GM19238 (cell line): ENCODE measurements at regions not wholly inside any gene's neighbourhood (a gene's known extent, or its start where the extent isn't known, plus 50 kb on each side); places are given as distances from the start of the nearest gene placed in this dataset.

Experiments
- DNase-seq: peaks from one replicate; pipeline ENCODE4 v3.0.0; 2011; ENCODE audit warnings: low spot score; ENCODE audit not compliant: insufficient read length

DNA sequence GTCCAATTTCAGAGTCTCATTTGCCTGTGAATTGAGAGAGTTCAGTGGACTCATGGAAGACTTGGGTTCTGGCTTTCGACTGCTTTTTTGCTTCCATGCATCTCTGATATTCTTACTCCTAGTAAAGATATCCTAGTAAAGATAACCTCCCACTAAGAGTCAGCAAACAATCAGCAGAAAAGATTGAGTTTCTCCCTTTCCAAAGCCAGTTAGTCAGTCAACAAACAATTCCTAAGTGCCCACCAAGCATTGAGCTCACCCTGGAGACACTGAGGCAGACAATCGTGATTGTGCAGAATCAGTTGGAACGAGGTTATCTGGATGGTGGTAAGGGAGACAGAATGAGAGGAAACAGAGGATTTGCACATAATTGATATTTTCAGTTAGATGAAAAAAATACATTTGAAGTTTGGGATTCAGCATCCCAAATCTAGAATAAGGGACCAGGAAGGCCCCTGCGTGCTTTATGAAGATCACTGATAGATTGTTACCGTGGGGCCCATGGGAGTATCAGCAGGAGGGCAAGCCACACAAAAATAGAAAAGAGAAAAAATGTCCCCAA is 99.7 kb upstream of the SLC38A2 start:
- DNase-seq: no peak

GRCh38 chr12:46471404-46471803 is 98.8 kb upstream of the SLC38A2 start:
- DNase-seq: no peak

DNA sequence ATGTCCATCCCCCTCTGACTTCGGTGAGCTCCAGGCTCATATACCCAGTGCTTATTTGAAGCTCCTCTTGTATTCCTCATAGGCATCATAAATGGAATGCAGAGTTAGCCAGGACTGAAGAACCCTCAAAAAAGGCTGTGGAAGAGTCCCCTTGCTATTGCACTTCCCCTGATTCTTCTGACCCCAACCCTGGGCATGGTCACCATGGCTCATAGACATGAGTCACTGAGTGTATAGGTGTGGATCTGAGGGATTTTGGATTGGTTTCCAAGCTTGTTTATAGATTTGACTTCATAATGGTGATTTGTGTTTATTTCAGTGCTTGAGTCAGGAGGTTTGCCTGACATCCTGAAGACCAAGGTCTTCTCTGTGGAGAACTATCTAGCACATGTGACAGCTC is 98.4 kb upstream of the SLC38A2 start:
- DNase-seq: no peak

- DNase-seq: no peak
Measured at GRCh38 chr12:46470036-46470627, 97.6 kb upstream of the SLC38A2 start.

- DNase-seq: no peak
Measured at GRCh38 chr12:46468813-46469212, 96.2 kb upstream of the SLC38A2 start.

GRCh38 chr12:46468160-46468559 is 95.6 kb upstream of the SLC38A2 start:
- no peak for DNase-seq

DNA sequence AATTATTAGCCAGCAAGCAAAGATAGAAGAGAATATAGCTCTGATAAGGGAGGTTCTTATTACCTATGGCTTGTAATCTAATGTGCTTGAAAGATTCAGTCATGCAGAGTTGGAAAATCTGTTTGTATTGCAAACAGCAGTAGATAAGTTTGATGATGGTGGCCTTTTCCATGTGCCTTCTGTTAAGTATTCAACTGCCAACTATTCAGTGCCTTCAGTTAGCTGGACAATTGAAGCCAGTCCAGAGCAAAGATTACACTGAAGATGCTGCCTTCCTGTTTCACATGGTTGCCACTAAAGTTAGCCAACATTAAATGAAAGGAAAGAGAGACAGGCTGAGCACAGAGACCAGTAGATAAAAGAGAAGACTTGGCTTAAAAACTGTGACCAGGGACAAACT is 92.7 kb upstream of the SLC38A2 start:
- DNase-seq: no peak

- DNase-seq: no peak
Measured at GRCh38 chr12:46464863-46465262, 92.3 kb upstream of the SLC38A2 start.

DNA sequence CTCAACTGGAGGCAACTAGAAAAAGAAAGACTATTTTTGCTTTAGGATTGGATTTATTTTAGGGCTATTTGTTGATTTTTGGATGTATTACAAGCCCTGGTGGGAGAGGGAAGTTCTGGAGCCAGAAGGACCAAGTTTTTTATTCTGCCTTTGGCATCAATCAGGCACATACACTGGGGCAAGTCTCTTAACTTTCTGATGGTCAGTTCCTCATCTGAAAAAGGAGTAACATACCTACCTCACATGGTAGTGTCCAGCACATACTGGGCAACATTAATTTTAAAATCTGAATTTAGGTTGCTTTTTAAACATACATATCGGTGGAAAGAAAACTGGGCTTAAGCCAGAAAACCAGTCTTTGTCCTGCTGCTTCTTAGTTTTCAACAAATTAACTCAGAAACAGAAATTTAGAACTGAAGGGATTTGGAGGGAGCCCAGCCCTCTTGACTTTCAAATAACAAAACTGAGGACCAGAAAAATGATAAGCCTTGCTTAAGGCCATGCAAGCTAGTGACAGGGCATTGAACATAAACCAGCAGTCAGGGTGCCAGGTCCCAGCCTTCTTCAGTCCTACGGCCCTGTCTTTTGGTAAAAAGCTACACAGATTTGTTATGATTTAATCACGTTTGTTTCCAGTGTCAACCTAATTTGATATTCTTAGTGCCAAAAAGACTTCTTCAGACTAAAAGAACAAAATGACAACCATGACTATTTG is 90.2 kb upstream of the SLC38A2 start:
- no peak for DNase-seq

GRCh38 chr12:46461907-46462640 is 89.5 kb upstream of the SLC38A2 start:
- DNase-seq: no peak

DNA sequence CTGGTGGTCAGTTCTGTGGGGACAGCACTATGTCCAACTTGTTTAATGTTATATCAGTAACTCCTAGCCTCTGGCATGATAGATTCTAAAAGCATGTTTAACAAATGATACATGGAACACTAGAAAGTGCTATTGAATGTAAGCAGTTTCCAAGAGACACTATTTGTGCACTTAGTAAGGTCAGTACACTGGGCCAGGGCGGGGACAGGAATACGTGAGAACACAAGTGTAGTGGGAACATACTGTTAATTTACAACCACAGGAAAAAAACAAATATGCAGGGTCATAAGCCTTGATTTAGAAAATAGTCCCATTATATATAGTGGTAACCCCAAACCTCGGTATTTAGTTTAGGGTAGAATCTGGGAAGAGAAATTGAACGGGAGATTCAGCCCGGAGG is 88.9 kb upstream of the SLC38A2 start:
- DNase-seq: no peak

GRCh38 chr12:46460682-46461210 is 88.2 kb upstream of the SLC38A2 start:
- DNase-seq: no peak

GRCh38 chr12:46459861-46460545 is 87.4 kb upstream of the SLC38A2 start:
- no peak for DNase-seq

- no peak for DNase-seq
Measured at GRCh38 chr12:46459111-46459510, 86.5 kb upstream of the SLC38A2 start.

DNA sequence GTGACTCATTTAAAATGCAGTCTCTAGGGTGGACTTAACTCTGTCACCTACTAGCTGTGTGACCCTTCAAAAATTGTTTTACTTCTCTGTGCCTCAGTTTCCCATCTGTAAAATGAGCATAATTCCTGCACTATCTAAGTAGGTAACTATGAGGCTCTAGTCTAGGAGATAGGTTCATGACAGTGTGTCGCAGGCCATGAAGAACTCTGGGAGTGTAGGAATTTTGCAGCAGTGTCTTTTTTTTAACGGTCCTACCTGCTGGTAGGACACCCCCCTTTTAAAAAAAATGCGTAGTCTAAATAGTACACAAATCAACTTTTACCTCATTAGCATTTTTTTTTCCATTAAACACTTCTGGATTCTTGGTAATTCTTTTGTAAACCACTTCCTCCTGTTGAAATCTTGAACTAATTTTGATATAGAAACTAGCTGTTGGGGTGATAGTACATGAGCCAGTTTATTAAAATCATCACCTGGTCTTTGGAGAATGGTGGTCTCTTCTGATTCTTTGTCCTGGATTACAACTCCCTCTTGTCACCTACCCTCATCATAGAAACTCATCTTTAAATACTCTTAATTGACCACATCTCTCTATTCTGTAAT is 86.0 kb upstream of the SLC38A2 start:
- DNase-seq: no peak

DNA sequence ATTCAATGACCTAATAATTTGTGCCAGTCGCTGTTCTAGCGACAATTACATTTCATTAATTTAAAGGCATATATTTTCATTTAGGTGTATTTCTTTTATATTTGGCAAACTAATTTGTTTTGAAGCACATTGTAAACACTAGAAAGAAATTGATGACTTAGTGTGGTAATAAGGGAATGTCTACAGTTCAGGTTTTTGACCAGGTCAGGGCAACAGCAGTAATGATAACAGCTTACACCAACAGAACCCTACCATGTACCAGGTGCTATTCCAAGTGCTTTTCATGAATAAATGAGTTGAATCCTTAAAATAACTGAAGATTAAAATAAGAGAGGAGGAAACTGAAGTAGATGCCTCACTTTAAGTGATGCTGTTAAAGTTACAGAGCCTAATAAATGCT is 85.4 kb upstream of the SLC38A2 start:
- DNase-seq: no peak

- no peak for DNase-seq
Measured at GRCh38 chr12:46456356-46457334, 84.1 kb upstream of the SLC38A2 start.

- DNase-seq: no peak
Measured at GRCh38 chr12:46455648-46456352, 83.2 kb upstream of the SLC38A2 start.

- no peak for DNase-seq
Measured at GRCh38 chr12:46454981-46455380, 82.4 kb upstream of the SLC38A2 start.
